HG03175 (cell line): ENCODE measurements at regions not wholly inside any gene's neighbourhood (a gene's known extent, or its start where the extent isn't known, plus 50 kb on each side); places are given as distances from the start of the nearest gene placed in this dataset.

Source experiments
- ATAC-seq: cut with Tn5 transposase; IDR thresholded peaks from one replicate; pipeline ENCODE4 v1.9.1; 2021; ENCODE audit warnings: mild to moderate bottlenecking, moderate library complexity; ENCODE audit not compliant: unreplicated experiment

DNA sequence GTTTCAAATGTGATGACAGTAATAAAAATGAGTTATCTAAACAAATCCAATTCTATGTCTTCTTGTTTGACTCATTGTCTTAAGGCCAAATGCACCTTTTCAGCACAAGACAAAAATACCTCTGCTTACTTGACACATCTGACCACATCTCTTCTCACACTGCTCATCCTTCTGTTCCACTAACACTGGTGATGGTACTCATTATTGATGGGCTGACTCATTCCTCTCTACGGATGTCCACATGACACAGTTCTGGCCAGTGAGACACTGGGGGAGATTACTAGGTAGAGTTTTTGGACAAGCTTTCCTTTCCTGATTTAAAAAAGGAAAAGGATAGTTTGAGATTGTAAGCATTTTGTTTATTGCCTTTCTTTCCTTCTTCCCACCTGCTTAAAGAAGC, 410.6 kb upstream of the THRB start:
- no peak for ATAC-seq

DNA sequence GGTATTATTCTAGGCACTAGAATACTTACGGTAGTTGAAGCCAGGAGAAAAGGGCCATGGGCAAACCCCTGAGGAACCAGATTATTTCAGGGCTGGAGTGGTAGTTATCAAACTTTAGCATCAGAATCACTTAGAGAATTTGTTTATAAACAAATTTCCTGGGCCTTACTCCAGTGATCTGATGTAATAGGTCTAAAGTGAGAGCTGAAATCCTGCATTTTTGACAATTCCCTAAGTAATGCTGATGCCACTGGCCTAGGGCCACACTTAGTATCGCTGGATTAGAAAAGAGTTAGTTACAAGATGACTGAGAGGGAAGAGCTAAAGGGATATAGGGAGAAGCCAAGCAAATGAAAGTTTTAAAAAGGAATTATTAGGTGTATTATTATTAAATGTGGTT, 412.5 kb upstream of the THRB start:
- ATAC-seq: no peak

DNA sequence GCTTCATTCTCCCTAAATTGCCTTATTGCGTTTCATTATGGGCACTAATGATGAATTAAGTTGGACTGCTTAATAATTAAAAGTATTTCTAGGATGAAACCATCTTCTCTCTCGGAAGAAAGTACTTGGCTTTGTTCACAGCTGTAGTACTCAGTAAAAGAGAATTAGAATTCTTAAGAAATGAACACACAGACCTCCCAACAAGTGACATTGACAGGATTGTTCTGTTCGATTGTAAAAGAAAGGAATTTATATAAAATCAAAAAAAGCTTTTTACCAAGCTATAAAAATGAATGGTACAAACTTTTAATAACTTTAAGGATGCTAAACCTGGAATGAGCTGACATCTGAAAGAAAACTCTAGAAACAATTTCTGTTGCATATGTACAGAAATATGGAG, 416.4 kb upstream of the THRB start:
- no peak for ATAC-seq

DNA sequence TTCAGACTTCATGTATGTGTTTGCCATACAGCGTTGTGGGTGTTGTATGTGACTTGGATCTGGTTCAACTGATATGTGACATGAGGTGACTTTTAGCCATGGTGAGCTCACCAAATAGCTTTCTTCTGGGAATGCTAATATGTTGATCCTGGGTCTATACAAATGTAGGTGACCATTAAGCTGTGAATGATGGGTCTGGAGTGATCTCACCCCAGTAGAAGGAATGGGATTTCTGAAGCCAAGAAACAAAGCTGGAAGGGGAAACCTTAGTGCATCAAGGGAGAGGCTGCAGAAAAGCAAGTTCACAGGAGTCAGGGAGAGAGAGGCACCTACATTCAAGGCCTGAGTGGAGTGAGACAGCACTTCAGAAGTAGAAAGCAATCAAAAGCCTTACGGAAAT, 421.0 kb upstream of the THRB start:
- no peak for ATAC-seq

DNA sequence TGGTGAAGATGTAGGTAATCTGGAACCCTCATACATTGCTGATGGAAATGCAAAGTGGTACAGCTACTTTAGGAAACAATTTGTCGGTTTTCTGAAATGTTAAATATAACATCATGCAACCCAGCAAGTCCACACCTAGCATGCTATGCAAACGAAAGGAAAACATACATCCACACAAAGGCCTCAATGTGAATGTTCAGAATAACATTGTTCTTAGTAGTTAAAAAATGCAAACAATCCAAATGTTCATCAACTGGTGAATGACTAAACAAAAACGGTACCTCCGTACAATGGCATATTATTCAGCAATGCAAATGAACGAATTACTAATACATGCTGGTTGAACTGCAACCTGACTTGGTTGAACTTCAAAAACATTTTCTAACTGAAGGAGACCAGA, 423.3 kb upstream of the THRB start:
- ATAC-seq: no peak

DNA sequence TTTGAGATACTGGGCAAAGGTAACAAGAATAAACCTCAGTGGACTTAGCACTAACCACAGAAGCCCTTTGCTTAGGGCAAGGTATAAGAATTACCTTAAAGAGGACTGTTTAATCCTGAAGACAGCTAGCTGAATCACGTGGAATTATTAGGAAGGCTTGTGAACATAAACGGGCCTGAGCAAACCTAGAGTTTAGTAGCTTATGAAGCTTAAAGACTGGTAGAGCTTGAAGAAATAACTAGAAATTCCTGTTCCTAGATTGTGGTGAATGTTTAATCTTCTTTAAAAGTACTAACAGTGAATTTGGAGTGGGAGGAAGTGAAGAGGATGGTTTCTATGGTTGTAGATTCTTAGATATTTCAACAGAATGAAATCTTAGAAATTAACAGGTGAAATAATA, 428.9 kb upstream of the THRB start:
- ATAC-seq: no peak

DNA sequence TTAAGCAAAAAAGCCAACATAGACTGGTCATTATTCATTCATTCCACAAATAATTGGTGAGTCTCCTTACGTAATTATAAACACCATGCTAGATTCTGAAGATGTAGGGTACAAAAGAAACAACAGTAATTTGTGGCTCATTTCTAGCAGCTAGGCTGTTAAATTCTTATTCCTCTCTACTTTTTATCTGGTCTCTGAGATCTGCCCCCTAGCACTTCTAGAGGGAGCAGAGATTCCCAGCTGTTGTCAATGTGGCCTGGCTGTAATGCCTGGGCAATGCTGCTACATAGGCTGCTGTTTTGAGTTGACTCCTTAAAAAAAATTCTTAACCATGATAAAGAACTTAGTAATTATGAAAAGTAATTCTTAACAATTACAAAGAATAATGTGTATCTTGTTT, 434.9 kb upstream of the THRB start:
- ATAC-seq: no peak

DNA sequence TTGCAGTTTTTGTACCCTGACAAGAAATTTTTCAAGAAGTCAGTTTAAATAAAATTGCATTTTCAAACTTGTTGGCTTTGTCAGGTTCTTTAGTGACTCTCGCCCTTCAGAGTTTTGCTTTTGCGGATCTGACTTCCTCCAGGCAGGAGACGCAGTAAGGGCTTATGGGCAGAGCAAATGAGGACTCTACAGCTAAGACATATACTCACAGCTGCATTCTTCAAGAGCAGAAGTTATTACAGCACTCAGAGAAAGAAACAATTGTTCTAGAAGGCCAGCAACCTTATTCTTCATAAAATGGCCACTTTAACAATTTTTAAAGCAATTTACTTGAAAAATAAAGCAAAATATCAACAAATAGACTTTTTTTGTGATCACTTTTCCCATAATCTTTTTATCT, 438.8 kb upstream of the THRB start:
- ATAC-seq: no peak

DNA sequence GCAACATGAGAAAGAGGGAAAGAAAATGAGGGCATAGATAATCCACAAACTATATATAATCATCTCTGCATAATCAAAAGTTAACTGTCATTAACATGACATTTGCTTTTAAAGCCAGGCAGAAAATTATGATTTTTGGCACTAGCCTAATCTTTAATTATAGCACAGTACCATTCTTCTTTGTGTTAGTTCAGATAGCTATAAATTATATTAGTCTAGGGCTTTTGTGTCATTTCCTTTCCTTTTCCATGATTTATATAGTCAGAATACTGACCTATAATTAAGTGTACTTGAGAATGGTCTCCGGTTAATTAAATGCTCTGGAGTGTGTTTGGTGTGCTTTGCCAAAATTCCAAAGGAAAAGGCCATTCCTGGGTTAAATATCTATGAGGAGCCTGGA, 441.9 kb upstream of the THRB start:
- no peak for ATAC-seq

DNA sequence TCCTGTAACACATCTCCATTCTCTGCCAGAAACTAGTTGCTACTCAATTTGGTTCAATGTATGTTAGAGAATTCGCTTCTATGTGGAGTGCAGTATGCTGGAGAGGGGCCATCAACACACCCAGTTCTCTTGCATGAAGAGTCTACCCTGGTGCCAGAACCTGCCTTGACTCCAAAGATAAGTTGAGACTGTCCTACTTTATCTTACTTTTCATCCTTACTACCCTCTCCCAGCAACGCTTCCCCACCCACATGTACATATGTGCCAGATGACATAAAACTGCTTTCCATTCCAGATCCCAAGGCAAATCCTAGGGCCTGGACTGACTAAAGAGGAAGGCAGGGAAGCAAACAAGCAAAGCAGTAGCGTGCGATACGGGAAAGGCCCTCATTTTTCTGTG, 442.6 kb upstream of the THRB start:
- no peak for ATAC-seq

DNA sequence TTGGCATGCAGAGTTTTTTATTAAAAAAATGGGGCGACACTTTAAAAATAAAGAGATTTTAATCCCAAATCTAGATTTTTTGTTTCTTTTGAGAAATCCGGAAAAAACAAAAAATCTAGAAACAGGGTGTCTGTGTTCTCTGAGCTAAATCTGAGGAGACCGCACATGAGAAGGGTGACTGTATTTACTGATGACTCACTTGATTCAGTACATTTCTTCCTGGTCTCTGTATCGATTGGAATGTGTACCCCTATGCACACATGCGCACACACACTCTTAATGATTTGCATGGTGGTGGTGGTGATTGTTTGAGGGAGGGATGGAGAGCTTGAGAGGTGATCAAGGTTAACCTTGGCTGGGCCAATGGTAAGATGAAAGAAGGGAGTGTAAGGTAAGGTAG, 443.1 kb upstream of the THRB start:
- ATAC-seq: no peak

DNA sequence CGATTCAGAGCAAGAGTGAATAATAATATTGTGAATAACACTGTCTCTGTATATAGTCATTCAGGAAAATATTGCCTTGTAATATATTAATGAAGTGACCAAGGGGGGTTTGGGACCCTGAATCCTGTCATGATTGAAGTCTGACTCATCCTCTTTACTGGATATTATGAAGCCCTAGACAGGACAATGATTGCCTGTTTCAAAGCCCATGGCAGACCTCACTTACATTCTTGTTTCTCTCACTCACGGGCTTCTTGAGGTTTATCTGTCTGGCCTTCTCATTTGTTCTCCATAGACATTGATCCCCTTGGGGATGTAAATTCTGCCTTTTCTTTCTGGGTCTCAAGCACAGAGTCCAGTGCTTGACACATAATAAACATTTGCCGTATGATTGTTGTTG, 449.3 kb upstream of the THRB start:
- no peak for ATAC-seq

DNA sequence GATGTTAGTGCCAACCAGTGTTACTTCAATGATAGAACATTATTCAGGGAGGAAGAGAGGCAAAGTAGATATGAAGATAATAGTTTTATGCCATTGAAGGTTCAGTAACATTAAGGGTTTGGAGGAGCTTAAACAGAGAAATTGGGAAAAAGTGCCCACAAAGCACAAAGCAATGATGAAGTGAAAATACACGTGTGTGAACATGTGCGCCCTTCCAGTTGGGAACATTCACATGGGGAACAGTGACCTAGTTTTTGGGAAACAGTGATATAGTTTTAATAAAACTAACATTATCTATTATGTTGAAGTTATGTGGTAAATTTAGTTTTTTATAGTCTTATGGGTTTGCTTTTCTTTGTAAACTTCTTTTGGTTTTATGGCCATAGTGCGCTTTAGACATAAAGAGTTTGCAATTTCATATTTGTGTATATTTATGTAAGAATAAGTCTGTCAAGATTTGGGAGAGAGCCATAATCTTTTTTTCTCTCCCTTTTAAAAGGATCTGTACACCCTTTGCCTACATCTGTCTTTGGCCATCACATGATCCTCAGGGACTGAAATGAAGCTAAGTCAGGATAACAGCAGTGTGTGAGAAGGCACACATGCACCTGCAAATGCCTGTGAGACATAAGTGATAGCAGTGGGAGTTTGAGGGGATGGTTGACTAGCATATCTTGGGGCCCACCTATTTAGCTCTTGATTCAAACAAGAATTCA, 450.3 kb upstream of the THRB start:
- no peak for ATAC-seq

DNA sequence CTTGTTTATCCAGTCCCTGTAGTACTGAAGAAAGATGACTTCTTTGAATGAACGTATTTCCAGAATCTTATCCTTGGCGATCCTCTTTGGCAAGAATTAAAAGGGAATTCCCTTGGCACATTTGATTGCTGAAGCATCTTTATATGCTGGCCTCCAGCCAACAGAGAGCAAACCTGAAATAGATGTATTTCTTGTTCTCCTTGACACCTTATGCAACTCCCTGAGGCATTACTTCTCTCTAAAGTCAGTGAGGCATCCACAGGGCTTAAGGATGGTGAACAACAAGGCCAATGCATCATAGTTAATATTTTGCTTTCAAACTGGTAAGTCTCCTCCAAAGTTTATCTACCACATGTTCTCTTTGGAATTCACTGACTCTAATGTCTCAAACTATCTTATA, 450.9 kb upstream of the THRB start:
- ATAC-seq: no peak

DNA sequence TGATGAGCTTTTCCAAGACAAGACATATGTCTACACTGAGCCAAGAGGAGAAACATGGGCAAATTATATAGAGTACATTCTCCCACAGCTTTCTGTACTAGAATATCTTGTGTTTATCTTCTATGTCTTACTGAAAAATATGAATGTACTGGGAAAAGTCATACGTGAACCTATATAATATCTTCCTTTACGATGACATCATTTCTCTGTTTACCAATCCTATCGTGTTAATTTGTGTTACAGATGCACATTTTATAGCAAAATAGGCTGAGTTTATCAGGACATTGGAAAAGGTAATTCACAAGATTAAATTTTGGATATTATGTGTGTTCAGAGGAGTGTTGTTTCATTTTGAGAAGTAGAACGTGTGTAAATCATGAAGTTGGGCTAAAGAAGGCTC, 452.5 kb upstream of the THRB start:
- ATAC-seq: no peak

DNA sequence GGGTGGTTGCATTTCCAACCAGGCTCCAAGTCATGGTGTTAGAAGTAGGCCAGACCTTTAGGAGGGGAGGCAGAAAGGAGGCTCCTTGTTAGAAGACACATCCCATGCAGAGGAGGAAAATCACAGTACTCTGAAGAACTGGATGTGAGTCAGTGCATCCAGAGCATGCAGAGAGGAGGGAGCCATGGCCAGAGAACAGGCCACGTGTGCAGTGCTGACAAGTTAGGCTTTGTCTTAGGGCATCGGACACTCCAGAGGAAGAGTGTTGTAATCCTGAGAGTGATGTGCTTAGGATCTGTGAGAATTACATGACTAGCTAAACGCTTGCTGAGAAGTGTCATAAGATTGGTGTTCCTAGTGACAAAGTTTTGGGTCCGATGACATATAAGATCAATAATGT, 456.5 kb upstream of the THRB start:
- ATAC-seq: no peak

DNA sequence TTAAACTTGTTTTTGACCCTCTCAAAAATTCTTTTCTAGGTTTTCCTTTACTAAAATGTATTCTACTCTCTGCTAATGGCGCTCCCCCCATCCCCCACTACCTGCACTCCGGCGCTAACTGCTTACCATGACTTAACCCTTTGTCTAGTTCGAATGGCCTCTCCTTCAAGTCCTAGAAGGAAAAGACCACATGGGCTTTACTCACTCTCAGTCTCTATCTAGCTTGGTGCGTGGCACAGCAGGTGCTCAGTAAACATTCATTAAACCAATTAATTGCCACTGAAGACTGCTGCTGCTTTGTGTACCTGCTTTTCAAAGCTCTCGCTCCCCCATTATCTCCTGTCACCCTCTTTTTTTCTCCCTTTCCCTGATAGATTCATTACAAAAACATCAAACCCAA, 457.7 kb upstream of the THRB start:
- no peak for ATAC-seq

DNA sequence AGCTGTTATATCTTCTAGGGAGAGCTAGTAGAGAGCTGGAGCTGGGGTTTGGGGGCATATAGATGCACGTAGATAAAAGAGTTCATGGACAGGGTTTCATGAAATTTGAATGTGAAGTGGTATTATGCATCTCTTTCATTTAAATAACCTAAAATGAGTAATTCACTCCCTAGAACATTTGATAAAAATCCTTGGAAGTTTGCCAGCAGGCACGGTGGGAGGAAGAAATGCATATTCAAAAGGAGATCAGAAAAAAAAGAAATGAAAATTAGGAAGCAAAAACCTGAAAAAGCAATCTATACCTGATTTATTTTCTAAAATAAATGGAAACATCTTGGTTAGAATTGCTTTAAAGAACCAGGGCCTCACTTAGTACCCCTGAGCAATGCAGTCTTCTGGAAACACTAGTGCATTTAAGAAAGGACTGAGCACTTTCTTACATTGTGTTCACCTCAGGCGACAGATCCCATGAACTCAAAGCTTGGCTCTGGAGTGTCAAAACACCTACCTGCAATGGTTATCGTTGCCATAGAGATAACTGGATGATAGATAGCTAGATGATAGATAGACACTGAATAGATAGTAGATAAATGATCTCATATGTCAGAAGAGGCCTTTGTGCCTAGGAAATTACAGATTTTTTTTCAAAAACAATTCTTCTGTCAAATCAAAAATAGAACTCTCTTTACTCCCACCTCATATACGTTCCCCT, 458.6 kb upstream of the THRB start:
- ATAC-seq: no peak

DNA sequence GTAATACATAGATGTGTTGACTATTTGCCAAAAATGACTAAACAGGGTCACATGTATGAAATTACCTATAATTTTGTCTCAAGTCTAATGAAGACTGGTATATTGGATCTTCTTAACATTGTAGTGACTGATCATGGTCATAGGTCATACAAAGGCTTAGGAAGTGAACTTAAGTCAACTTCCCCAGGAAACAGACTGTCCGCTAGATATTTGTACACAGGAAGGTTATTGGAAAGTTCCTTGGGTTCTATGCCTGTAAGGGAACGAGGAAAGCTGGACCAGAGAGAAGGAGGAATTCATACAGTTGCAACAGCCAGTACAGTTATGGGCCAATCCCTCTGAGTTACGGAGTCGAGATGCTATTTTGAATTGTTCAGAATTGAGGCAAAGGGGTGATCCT, 462.0 kb upstream of the THRB start:
- ATAC-seq: no peak

DNA sequence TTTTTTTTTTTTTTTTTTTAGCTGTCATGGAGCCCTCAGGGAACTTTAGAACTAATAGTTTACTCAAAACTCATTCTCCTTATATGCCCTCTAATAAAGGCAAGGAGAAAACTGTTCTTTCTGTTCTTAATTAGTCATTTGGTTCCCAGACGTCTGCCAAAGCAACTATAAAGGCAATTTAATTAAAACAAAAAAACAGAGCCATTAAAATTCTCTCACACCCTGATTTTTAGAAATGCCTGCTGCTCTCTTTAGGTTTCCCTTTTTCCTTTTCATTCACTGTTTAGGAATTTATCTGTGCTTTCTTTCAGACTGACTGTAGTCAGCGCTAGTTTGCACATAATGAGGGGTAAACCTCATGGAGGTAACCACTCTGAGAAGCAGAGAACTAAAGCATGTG, 463.6 kb upstream of the THRB start:
- no peak for ATAC-seq

DNA sequence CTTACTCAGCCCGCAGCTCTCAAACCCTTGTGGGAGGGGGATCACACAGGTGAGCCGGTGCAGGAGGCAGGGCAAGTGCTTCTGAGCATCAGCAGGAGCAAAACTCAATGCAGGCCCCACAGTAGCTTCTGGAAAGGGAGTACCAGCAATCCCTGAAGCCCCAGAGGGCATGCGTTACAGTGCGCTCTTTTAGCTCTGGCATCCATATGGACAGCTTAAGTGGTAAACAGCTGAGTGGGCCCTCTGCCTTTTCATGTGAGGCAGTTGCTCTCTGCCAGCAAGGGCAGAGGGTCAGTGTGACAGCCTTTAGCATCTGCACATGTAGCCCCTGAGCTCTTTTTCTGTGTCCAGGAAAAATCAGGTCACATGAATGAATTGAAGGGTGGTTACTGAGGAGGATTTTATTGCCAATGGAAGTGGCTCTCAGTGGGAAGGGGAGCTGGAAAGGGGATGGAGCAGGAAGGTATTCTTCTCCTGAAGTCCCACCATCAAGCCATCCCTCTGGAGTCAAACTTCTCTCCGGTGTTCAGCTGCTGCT, 464.3 kb upstream of the THRB start:
- ATAC-seq: no peak

DNA sequence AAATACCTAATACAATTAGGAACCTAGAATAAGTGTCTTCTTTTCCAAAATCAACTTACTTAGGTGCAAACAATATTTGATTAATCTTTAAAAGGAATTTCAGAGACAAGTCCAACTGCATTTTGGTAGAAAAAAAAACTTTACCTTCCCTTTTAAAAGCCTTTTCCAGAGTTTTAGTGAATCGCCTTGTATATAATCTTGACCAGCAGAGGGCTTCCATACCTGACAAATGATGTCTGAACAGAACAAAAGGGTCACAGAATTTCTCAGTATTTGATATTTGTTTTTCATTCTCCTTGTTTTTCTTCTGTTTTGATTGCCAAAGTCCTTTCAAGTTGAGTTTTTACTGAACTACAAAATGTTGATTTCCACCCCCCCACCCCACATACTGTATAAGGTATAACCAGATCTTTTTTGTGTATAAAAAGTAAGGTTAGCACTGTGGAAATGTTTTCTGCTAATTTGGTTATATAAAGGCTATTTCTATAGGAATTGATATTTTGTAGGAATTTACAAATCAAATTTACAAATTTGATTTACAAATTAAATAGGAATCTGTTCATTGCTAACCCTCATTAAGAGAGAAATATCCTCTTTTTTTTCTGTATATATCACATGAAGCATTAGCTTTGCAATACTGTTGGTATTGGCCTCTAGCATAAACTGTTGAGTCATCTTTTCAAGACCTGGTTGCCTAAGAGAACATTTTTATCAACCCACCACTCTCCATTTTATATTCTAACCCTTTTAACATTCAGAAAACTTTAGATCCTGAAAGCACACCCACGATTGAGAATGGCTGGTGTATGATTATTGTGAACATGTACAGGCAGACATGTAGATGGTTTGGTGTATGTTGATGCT, 464.1 kb upstream of the RARB start:
- ATAC-seq: peak; percentile 57
